ENCODE measurements at regions not wholly inside any gene's neighbourhood (a gene's known extent, or its start where the extent isn't known, plus 50 kb on each side); places are given as distances from the start of the nearest gene placed in this dataset.
"Not testable (repeated sequence)": the region's sequence is repeated elsewhere in the genome, so short reads cannot be mapped to it uniquely, and the experiment has no call there.

DNA sequence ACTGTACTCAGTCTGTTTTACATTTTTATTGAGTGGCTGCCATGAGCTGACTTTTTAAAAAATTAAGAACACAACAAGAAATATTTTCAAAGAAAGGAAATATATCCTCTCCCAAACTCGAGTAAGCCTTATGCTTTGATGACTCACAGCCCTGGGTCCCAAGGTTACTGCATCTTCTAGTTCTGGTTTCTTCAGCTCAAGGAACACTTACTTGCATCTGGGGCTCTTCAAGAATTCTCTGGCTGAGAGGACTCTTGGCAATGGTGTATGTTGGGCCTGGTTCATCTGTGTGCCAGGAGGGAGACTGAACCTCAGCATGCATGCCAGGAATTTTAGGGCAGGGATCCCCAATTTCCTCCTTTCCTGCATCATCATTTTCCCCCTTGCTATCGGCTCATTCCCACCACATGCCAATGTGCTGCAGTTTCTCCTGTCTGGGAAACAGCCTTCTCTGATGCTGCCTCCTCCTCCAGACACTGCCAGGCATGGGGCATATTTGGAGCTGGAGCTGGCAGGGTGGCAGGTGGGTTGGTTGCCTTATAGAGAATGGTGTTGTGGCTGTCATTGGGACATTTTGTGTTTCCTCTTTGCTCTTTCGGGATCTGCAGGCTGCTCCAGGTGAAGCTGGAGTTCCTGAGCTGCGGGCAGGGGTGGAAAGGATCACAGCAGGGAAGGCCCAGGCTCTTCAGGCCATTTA lies 192.2 kb upstream of the HS6ST1 start:
- no peak for DNase-seq (ENCODE audit: low read depth in 2 of 2)

DNA sequence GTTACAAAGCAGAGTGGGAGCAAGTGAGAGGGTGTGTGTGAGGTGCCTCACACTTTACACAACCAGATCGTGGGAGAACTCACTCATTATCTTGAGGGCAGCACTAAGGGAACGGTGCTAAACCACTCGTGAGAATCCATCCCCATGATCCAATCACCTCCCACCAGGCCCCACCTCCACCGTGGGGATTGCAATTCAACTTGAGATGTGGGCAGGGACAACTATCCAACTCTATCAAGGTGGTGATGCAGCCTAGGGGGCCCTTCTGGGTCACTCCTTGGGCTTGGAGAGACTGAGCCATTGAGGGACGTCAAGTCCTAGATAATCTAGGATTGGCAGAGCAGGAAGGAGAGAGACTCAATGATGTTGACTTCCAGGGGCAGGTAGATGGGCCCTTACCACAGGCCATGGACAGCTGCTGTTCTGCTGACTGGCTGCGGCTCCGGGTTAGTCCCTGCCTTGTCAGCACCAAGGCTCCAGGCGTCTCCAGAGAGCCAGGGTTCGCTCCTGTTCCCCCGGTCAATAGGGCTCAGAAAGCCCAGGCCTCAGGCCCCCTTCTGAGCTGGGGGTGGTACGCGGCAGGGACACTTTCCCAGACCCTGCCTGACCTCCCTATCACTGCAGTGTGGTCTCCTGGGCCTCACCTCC lies 193.2 kb upstream of the HS6ST1 start:
- DNase-seq (ENCODE audit: low read depth in 2 of 2): no peak

DNA sequence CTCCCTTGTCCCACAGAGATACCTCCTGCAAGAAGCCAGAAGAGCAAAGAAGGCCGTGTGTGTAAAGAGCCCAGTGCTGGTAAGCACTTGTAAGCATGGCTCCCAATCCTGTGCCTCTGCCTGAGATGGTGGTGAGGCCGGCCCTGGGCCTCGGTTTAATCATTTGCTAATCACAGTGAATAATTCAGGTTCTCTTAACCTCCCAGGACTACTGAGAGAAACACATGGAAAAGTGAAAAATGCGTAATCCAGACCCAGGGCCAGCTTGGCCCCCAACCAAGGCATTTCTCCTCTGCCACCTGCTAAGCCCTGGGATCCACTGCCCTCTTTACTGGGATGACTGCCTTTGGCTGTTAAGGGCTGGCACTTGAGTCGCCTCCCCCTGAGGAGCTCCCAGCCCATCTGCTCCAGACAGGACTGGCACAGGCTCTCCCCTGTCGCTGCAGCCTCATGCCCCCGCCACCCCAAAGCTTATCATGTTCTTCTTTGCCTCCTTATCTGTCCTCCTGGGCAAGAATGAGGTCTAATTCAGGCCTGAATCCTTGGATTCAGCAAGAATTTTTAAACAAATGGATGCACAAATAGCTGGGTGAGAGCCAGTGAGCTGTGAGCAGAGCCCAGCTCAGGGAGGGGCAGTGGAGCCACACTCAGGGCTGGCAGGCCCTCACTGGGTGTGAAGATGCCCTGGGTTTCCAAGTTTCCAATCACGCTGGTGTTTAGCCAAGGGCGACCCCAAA lies 193.9 kb upstream of the HS6ST1 start:
- no peak for DNase-seq (ENCODE audit: low read depth in 2 of 2)

DNA sequence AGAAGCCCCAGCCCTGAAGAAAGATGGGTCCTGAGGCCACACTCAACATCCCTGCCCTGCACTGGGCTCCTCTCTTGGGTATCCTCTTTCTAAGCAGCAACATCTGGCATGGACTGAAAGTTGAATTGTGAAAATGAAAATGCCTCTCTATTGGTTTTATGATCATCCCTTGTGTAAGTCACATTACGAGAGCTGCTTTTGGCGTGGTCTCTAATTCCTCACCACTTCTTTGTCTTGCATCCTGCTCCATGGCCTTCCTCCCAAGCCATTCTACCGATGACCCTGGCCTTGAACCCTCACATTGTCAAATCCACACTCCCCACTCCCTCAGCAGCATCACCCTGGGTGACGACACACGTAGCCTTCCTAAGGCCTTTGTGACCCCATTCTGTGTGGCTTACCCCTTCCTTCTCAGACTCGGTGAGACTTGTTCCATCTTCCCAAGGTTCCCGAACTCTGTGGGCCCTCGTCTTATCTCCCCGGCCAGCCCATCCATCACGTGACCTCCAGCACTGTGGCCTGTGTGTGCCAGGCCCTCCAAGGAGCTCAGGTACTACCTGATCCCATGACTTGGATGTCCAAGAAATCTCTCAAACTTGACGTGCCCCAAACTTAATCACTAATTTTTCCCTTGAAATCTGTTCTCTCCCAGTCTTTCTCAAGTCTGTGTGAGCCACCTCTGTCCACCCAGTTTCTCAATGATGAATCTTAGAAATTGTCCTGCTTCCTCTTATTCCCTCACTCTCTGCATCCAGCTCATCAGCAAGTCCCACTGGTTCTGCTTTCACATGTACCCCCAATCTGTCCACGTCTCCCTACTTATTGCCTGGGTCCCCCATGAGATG lies 194.7 kb upstream of the HS6ST1 start:
- DNase-seq (ENCODE audit: low read depth in 2 of 2): no peak

DNA sequence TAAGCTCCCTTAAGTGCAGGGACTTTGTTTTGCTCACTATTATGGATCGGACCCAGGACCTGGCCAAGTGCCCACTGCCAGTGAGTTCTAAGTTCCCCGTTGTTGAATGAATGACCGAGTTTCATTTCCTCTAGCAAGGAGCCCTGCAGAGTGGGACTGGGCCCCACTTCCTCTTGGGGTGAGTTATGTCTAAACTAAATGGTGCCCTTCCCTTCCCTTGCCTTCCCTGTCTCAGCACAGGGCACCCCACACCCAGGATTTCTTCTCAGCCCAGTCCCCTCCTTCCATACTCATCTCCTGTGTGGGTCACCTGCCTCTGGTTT lies 195.3 kb upstream of the HS6ST1 start:
- no peak for DNase-seq (ENCODE audit: low read depth in 2 of 2)

DNA sequence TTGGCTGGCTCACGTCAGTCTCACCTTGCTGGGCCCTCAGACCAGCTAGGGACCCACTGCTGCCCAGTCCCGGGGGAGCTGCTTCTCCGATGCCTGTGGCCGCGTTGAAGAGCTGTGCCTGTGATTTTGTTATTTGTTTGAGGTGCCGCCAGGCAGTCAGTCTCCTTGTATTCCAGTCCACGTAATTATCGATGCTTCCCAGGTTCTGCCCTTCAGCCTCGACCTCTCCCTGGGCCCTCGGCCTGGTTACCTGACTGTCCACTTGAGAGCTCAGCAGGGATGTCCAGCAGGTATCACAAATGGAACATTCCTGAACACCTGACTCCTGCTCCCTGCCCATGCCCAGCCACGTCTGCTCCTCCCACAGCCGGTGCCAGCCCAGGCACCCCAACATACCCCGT lies 195.9 kb upstream of the HS6ST1 start:
- no peak for DNase-seq (ENCODE audit: low read depth in 2 of 2)

DNA sequence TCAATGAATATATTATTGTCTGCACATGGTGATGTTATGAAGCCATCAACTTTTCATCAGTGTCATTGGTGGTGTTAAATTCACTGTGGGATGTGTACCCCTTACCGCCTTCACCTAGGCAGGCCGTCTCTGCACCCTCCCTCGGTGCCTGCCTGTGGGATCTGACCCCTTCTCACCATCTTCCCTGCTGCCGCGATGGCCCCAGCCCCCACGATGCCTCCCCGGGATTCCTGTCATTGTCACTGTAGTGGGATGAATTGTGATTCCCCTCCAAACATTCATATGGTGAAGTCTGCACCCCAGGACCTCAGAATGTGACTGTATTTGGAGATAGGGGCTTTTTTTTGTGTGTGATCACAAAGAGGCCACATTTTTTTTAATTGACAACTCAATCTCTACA lies 198.3 kb upstream of the HS6ST1 start:
- DNase-seq (ENCODE audit: low read depth in 2 of 2): no peak

DNA sequence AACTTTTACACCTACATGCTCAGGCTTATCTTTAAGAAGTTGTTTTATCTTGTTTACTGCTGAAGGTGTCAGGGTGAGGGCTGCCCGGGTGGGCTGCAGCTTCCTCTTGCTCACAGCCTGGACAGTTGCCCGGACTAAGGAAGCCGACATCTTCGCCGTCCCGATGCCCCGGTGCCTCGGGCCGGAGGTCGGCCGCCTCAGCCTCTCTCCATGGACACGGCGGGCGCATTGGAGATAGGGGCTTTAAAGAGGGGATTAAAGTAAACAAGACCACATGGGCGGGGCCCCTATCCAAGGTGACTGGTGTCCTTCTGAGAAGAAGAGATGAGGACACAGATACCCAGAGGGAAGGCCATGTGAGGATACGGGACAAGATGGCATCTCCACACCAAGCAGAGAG lies 200.4 kb upstream of the HS6ST1 start:
- not testable (repeated sequence) for DNase-seq (ENCODE audit: low read depth in 2 of 2)

DNA sequence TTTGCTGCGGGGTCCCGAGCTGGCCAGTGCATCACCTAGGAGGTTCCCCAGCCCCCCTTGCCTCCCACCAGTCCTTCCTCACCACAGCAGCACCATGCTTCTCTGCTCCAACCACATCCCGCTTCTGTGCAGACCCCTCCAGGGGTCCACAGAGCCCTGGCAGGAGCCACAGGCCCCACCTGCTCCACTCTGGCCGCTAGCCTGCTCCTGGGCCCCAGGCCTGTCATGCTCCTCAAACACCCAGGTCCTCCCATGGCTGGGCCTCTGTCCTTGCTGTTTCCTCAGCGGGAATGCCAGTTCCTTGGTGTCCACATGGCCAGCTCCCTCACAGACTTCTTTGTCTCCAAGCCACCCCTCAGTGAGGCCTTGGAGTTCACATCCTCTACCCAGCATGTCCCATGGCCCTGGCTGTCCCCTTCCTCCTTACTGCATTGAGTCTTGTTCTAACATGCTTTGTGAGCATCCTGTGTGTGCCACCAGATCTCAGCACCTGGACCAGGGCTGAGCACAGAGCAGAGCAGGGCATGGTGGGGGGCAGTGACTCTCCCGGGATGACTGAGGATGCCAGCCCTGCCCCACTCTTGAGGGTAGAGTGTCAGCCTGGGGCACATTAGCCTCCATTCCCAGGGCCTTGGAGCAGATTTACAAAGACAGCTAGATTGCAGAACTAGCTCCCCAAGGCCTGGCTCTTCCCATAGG lies 201.0 kb upstream of the HS6ST1 start:
- no peak for DNase-seq (ENCODE audit: low read depth in 2 of 2)

DNA sequence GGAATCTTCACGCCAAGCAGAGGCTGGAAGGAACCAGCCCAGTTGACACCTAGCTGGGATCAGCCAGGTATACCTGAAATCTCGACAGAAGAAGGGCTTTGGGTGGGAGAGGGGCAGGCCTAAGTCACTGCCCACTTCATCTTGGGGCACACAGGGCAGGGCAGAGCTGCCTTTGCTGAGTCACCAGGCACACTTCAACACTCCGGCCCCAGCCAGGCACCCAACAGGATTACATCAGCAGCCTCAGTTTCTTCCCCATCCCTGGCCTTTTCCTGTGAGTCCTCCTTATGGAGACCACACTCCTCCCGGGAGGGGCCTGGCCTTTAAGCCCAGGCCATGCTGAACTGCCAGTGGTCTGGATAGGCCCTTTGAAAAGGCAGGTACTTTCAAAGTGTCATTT lies 201.7 kb upstream of the HS6ST1 start:
- no peak for DNase-seq (ENCODE audit: low read depth in 2 of 2)

DNA sequence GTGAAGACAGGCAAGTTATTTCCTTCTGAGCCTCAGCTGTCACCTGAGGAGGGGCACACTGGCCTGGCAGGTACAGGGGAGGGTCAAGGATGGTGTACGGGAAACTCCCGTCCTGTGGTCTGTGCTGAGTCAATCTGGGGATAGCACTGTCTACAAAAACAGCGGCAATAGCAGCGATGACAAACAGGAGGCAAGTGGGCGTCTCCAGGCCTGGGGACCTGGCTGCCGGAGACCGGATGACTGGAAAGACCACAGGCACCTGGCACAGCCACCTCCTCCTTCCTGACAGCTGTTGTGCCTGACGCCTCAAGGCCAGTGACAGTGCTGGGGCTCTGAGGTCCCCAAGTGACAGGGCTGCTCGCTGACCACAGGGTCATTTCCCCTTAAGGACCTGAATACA lies 202.1 kb upstream of the HS6ST1 start:
- no peak for DNase-seq (ENCODE audit: low read depth in 2 of 2)

DNA sequence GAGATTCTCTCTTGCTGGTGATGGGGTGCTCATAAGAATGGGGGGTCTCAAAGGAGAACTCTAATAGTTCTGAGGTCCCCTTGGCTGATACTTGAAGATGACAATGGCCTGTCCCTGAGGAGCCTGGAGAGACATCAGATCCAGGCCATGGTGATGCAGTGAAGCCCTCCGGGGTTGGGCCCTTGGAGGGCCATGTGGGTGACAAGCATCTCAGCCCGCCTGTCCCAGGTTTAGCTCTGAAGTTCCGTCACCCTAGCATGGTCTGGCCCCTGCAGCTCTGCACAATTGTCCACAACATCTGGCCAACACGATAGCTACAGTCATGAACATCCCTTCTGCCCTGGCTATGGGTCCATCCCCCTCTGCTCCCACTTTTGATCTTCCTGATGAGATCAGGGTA lies 202.8 kb upstream of the HS6ST1 start:
- no peak for DNase-seq (ENCODE audit: low read depth in 2 of 2)

DNA sequence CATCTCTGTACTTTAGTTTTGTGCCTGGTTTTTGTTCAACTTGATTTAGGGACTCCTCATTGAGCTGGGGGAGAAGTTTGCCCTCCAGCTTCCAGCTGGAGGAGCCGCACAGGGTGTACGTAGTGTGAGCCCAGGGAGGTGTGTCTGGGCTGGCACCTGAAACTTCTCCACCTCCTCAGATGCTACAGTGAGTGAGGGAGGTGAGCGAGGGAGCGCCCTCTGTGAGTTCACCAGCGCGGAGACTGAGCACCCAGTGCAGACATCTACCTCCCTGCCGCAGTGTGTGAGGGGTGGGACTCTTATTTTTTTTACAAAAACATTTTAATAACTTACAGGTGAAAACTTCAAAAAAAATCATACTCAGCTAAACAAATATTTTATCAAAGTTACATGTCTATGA lies 204.2 kb upstream of the HS6ST1 start:
- DNase-seq (ENCODE audit: low read depth in 2 of 2): no peak

DNA sequence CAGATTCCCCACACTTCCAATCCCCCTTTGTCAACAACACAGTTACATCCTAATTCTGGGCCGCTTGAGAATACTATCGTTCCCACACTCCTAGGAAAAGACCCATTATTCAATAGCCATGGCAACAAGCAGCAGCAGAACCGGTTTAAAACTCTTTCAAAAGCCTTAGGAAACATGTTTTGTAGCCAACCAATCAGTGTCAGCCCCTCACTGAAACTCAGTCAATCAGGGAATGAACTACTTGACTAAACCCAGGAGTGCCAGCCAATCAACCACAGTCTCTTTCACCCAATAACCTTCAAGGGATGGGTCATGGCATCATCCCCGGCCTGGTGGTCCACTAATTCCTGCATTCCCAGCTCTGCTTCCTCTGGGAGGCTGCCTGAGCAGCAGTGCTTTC lies 204.8 kb upstream of the HS6ST1 start:
- DNase-seq (ENCODE audit: low read depth in 2 of 2): no peak

DNA sequence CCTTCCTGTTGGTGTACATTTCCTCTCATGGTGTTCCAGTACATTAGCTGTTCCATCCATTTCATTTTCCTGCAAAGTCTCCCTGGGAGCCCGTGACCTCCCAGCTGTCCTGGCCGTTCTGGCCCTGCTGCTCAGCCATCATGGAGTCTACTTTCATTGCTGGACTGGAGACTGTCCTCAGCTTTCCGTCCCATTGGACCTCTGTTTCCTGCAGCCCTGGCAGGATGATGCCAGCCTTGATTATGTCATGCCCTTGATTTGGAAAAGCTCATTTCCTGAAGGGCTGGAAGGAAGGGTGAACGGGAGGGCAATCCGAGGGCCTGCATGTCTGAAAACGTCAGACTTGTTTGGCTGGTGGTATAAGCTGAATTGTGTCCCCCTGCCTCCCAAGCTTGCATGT lies 205.5 kb upstream of the HS6ST1 start:
- no peak for DNase-seq (ENCODE audit: low read depth in 2 of 2)

DNA sequence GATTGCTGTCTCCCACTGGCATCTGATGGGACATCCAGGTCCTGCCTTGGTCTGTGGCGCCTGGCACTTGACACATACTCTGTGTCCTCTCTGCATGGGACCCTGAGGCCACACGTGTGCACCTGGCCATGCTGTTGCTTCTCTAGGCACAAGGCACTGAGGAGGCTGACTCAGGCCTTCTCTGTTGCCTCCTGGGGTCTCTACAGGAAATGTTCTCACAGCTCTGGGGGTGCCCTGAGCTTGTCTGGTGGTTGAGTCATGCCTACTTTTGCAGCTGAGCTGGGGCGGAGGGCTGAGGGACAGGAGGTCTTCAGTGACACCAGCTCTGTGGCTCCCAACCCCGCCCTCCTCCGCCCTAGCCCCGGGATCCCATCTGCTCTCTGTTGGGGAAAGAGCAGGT lies 207.0 kb upstream of the HS6ST1 start:
- no peak for DNase-seq (ENCODE audit: low read depth in 2 of 2)

DNA sequence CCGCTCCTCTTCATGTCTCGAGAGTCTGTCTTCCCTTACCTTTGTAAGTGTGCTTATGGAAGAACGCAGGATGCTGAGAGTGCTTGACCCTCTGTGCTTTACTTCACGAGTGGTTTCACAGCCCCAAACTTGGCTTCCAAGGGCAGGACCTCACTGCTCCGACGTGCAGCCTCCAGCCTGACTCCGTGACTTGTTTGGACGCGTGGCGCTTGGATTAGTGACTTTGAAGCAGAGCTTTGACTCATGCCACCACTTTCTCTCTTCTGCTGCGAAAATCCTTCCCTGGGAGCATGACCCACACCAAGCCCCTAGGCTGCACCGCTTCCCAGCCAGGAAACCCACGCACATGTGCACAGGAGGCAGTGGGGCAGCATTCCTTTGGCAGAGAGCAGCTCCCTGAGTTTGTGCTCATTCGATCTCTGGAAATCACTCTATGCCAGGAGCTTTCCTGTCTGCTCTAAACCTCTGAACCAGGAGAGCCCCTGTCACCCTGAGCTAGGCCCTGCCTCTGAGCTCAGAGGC lies 207.8 kb upstream of the HS6ST1 start:
- no peak for DNase-seq (ENCODE audit: low read depth in 2 of 2)

DNA sequence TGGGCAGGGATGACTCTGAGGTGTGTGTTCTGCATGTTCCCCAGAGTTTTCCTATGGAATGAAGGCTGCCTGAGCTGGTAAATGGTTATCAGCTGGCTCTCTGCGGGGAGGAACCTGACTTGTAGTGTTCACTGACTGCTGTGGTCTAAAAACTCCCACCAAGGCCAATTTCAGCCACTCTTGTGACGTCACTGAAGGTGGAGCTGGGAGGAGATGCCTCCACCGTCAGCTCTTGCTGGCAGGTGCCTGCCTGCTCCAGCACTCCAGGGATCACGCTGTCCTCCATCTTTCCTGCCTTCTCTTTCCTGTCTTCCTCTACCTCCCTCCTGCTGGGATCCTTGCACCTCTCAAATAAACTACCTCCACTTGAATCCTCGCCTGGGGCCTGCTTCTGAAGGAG lies 209.5 kb upstream of the HS6ST1 start:
- DNase-seq (ENCODE audit: low read depth in 2 of 2): no peak

DNA sequence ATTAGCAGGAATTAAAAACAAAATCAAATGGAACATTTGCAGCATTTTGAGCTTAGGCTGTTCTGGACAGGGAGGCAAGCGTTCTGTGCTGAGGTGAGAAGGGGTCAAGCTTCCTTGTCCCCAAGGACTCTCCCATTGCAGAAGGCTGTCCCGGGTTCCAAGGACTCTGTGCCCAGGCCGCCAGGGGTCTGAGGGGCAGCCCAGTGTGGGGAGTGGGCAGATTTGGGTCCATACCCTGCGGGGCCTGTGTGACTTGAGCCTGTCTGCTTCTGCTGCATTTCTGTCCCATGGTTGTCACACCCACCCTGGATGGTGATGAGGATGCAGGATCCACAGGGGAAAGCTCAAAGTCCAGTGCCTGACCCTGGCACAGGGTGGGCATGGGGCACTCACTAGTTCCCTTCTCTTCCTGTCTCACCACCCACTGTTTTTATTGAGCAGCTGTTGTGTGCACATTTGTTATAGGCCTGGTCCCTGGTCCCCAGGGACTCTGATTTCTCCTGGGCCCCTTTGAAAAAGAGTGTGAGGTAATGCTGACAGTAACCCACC lies 211.4 kb upstream of the HS6ST1 start:
- DNase-seq (ENCODE audit: low read depth in 2 of 2): no peak

DNA sequence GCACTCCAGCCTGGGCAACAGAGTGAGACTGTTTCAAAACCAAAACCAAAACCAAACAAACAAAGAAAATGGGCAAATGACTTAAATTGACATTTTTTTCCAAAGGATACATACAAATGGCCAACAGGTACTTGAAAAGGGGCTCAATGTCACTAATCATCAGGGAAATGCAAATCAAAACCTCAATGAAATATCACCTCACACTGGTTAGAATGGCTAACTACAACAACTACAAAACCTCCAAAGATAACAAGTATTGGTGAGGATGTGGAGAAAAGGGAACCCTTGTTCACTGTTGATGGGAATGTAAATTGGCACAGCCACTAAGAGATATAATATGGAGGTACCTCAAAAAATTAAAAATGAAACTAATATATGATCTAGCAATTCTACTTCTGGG lies 213.2 kb upstream of the HS6ST1 start:
- no peak for DNase-seq (ENCODE audit: low read depth in 2 of 2)

DNA sequence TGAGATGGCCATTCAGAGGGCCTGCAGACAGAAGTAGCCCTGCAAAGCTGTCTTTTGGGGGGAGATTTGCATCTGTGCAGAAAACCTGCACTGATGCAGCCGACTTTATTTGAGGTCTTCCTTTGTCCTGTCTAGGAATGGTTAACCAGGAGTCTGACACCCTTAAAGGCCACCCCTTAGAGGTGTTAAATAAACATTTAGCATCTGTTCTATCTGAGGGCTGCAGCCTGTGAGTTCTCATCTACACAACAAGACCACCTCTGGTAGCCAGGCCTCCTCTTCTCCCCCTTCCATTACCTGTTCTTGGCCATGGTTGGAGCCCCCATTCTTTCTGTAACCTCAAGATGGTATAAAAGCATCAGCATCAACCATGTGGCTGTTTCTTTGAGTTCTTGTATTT lies 214.4 kb upstream of the HS6ST1 start:
- no peak for DNase-seq (ENCODE audit: low read depth in 2 of 2)
